Progenitor cell of endocrine pancreas (in vitro differentiated cells): ENCODE measurements at regions not wholly inside any gene's neighbourhood (a gene's known extent, or its start where the extent isn't known, plus 50 kb on each side); places are given as distances from the start of the nearest gene placed in this dataset.

ENCODE experiments used
- DNase-seq: peaks from one replicate; pipeline ENCODE4 v3.0.0; 2021; ENCODE audit warnings: low spot score; ENCODE audit not compliant: unreplicated experiment
- H3K27ac Mint-ChIP-seq: 2 replicates; pipeline ENCODE4 v1.8.0; 2021; ENCODE audit warnings: mild to moderate bottlenecking, moderate library complexity, mixed read lengths
- H3K27me3 Mint-ChIP-seq: 2 replicates; pipeline ENCODE4 v1.8.0; 2021; ENCODE audit warnings: mixed read lengths
- H3K36me3 Mint-ChIP-seq: 2 replicates; pipeline ENCODE4 v1.8.0; 2022; ENCODE audit warnings: mixed read lengths; ENCODE audit not compliant: insufficient read depth
- H3K4me1 Mint-ChIP-seq: 2 replicates; pipeline ENCODE4 v1.8.0; 2021; ENCODE audit warnings: low read depth, mixed read lengths
- H3K4me3 Mint-ChIP-seq: 2 replicates; pipeline ENCODE4 v1.8.0; 2021; ENCODE audit warnings: low read depth, mild to moderate bottlenecking, moderate library complexity, mixed read lengths
- H3K9me3 Mint-ChIP-seq: 2 replicates; pipeline ENCODE4 v1.8.0; 2021; ENCODE audit warnings: low read depth, mixed read lengths
- CTCF ChIP-seq: fragments of 200-600 bp; sonication (generic); IDR thresholded peaks from one replicate; pipeline ENCODE4 v1.5.0; 2021; ENCODE audit warnings: antibody characterized with exemption, mild to moderate bottlenecking; ENCODE audit not compliant: unreplicated experiment

GRCh38 chr2:67954093-67954748, 108.6 kb downstream of the C1D start:
- no peak overlapping the region for H3K4me3 Mint-ChIP-seq

GRCh38 chr2:67955748-67956603, 106.8 kb downstream of the C1D start:
- DNase-seq, result no peak
- H3K4me1 Mint-ChIP-seq, result peaks cover 15% of the 10 kb centered on the region
- peaks cover 6% of the 10 kb centered on the region for H3K9me3 Mint-ChIP-seq
- no peaks in the 10 kb centered on the region for H3K27me3 Mint-ChIP-seq
- peak overlapping the region; percentile 95 for H3K27ac Mint-ChIP-seq
- H3K4me3 Mint-ChIP-seq, result no peak overlapping the region
- no peaks in the 10 kb centered on the region for H3K36me3 Mint-ChIP-seq
- TF ChIP-seq CTCF, result no peak

More at GRCh38 chr2:67954093-67954748, 108.6 kb downstream of the C1D start:
- Mint-ChIP-seq H3K36me3 (no peaks in the 10 kb centered on the region), H3K27ac (peak overlapping the region; percentile 40), H3K4me1 (peaks cover 21% of the 10 kb centered on the region), H3K9me3 (no peaks in the 10 kb centered on the region), H3K27me3 (no peaks in the 10 kb centered on the region)
- no peak for TF ChIP-seq CTCF
- no peak for DNase-seq

- Mint-ChIP-seq H3K4me3 (no peak overlapping the region), H3K4me1 (no peaks in the 10 kb centered on the region), H3K9me3 (peaks cover 11% of the 10 kb centered on the region), H3K27ac (no peak overlapping the region), H3K27me3 (no peaks in the 10 kb centered on the region), H3K36me3 (no peaks in the 10 kb centered on the region)
- no peak for DNase-seq
- no peak for TF ChIP-seq CTCF
Observed at GRCh38 chr2:67965246-67965645, 97.6 kb downstream of the C1D start.

GRCh38 chr2:67970071-67970470, 92.7 kb downstream of the C1D start:
- Mint-ChIP-seq H3K27me3 (peaks cover under 1% of the 10 kb centered on the region), H3K4me3 (no peak overlapping the region), H3K36me3 (no peaks in the 10 kb centered on the region), H3K27ac (no peak overlapping the region), H3K9me3 (no peaks in the 10 kb centered on the region), H3K4me1 (peaks cover under 1% of the 10 kb centered on the region)
- DNase-seq, result no peak
- TF ChIP-seq CTCF, result no peak

GRCh38 chr2:67970542-67970941, 92.3 kb downstream of the C1D start:
- TF ChIP-seq CTCF, result no peak
- no peak overlapping the region for H3K27ac Mint-ChIP-seq
- peaks cover 2% of the 10 kb centered on the region for H3K4me1 Mint-ChIP-seq
- H3K4me3 Mint-ChIP-seq, result no peak overlapping the region
- DNase-seq, result no peak
- no peaks in the 10 kb centered on the region for H3K9me3 Mint-ChIP-seq
- H3K36me3 Mint-ChIP-seq, result no peaks in the 10 kb centered on the region
- H3K27me3 Mint-ChIP-seq, result peaks cover 3% of the 10 kb centered on the region
